Astrocyte (in vitro differentiated cells and primary cell): ENCODE measurements at regions not wholly inside any gene's neighbourhood (a gene's known extent, or its start where the extent isn't known, plus 50 kb on each side); places are given as distances from the start of the nearest gene placed in this dataset.

ENCODE experiments used
- EZH2 ChIP-seq: IDR thresholded peaks from 2 replicates; pipeline ENCODE4 v1.6.1; 2012; ENCODE audit warnings: mild to moderate bottlenecking, low read length, inconsistent platforms; ENCODE audit not compliant: insufficient read depth
- TF ChIP-seq, protein P1 (sequence below): IDR thresholded peaks from 2 replicates; pipeline ENCODE4 v1.5.1; 2011; ENCODE audit warnings: low read depth, mild to moderate bottlenecking, inconsistent platforms, low read length, moderate library complexity; ENCODE audit not compliant: insufficient read depth

DNA sequence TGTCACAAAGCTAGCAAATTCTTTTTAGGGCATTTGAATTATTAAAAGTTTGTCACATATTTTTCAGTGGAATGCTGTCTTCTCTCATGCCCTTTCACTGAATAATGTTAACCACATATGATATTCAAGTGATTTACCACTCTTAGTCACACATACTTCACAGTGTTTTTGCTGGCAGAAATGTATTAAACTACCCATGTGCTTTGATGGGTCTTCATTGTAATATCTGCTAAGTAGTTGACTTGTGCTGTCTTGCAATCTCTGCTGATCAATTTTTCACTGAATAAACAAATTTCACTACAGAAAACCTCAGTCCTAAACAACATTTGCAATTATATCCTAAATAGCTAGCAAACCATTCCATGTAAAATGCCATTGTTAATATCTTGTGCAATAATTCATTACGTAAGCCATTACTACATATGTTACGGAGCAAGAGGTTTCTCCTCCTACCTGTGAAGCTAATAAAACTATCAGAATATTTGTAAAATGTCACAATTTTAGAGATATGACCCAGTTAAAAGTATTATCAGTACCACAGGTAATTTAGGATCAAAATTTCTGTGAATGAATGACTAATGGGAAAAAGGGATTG, 64.6 kb upstream of the LMO3 start:
- TF ChIP-seq, protein P1, sequence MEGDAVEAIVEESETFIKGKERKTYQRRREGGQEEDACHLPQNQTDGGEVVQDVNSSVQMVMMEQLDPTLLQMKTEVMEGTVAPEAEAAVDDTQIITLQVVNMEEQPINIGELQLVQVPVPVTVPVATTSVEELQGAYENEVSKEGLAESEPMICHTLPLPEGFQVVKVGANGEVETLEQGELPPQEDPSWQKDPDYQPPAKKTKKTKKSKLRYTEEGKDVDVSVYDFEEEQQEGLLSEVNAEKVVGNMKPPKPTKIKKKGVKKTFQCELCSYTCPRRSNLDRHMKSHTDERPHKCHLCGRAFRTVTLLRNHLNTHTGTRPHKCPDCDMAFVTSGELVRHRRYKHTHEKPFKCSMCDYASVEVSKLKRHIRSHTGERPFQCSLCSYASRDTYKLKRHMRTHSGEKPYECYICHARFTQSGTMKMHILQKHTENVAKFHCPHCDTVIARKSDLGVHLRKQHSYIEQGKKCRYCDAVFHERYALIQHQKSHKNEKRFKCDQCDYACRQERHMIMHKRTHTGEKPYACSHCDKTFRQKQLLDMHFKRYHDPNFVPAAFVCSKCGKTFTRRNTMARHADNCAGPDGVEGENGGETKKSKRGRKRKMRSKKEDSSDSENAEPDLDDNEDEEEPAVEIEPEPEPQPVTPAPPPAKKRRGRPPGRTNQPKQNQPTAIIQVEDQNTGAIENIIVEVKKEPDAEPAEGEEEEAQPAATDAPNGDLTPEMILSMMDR = no peak
- TF ChIP-seq EZH2 = no peak
